AG09319 (cell line): ENCODE measurements at regions not wholly inside any gene's neighbourhood (a gene's known extent, or its start where the extent isn't known, plus 50 kb on each side); places are given as distances from the start of the nearest gene placed in this dataset.
A peak's percentile ranks its signal among the peaks of the same experiment; 100 is the strongest.

Experiments used
- DNase-seq: peaks from one replicate; pipeline ENCODE4 v3.0.0-alpha.2; 2010; ENCODE audit warnings: low read depth; ENCODE audit errors: extremely low read depth
- CTCF ChIP-seq: IDR thresholded peaks from 2 replicates; pipeline ENCODE4 v1.5.1; 2011; ENCODE audit warnings: low read depth, mild to moderate bottlenecking, inconsistent platforms, low read length, moderate library complexity

- no peak for TF ChIP-seq CTCF
- DNase-seq = no peak
These were observed 67.8 kb upstream of the IPO9 start for GRCh38 chr1:201761178-201761577.

GRCh38 chr1:201761871-201762270 lies 67.1 kb upstream of the IPO9 start:
- DNase-seq = no peak
- no peak for TF ChIP-seq CTCF

GRCh38 chr1:201762381-201762780 lies 66.6 kb upstream of the IPO9 start:
- DNase-seq = no peak

GRCh38 chr1:201763455-201764140 lies 65.4 kb upstream of the IPO9 start:
- no peak; the same call in 1 of the 2 replicates for TF ChIP-seq CTCF
- no peak for DNase-seq

More at GRCh38 chr1:201762381-201762780, 66.6 kb upstream of the IPO9 start:
- TF ChIP-seq CTCF = no peak

GRCh38 chr1:201764166-201764565 lies 64.8 kb upstream of the IPO9 start:
- no peak for TF ChIP-seq CTCF
- DNase-seq = no peak

GRCh38 chr1:201764579-201764978 lies 64.4 kb upstream of the IPO9 start:
- TF ChIP-seq CTCF = no peak
- DNase-seq = no peak

- peak; percentile 89 for DNase-seq
These were observed 62.7 kb upstream of the IPO9 start for GRCh38 chr1:201766131-201766866.

More at GRCh38 chr1:201766131-201766866, 62.7 kb upstream of the IPO9 start:
- TF ChIP-seq CTCF = no peak
